ENCODE measurements at regions not wholly inside any gene's neighbourhood (a gene's known extent, or its start where the extent isn't known, plus 50 kb on each side); places are given as distances from the start of the nearest gene placed in this dataset.

- no peak for TF ChIP-seq CTCF (IDR thresholded peaks at IDR 0.05)
- Histone ChIP-seq H3K36me3 (no peaks in the 10 kb centered on the region), H3K4me1 (ENCODE audit: control insufficient read depth in 1 of 2, insufficient read depth in 1 of 2, low read depth in 1 of 2, low read length in 1 of 2) (no peaks in the 10 kb centered on the region), H3K27me3 (no peaks in the 10 kb centered on the region), H3K27ac (no peak overlapping the region), H3K4me3 (ENCODE audit: low read depth in 1 of 2, low read length in 1 of 2) (no peak overlapping the region), H3K9me3 (no peaks in the 10 kb centered on the region)
Observed at GRCh38 chr16:6258056-6258455, 1074.6 kb upstream of the RBFOX1 start.

- H3K36me3 ChIP-seq, result no peaks in the 10 kb centered on the region
- H3K4me3 ChIP-seq (ENCODE audit: low read depth in 1 of 2, low read length in 1 of 2), result no peak overlapping the region
- no peaks in the 10 kb centered on the region for H3K27me3 ChIP-seq
- H3K27ac ChIP-seq, result no peak overlapping the region
- TF ChIP-seq CTCF (IDR thresholded peaks at IDR 0.05), result no peak
- no peaks in the 10 kb centered on the region for H3K9me3 ChIP-seq
- no peaks in the 10 kb centered on the region for H3K4me1 ChIP-seq (ENCODE audit: control insufficient read depth in 1 of 2, insufficient read depth in 1 of 2, low read depth in 1 of 2, low read length in 1 of 2)
Observed at GRCh38 chr16:6252541-6252940, 1080.1 kb upstream of the RBFOX1 start.

- Histone ChIP-seq H3K27me3 (no peaks in the 10 kb centered on the region), H3K9me3 (no peaks in the 10 kb centered on the region), H3K4me1 (ENCODE audit: control insufficient read depth in 1 of 2, insufficient read depth in 1 of 2, low read depth in 1 of 2, low read length in 1 of 2) (no peaks in the 10 kb centered on the region), H3K4me3 (ENCODE audit: low read depth in 1 of 2, low read length in 1 of 2) (no peak overlapping the region), H3K36me3 (no peaks in the 10 kb centered on the region), H3K27ac (no peak overlapping the region)
- TF ChIP-seq CTCF (IDR thresholded peaks at IDR 0.05), result no peak
Observed at GRCh38 chr16:6250511-6250910, 1082.1 kb upstream of the RBFOX1 start.

GRCh38 chr16:6249863-6250262 is 1082.8 kb upstream of the RBFOX1 start:
- H3K4me3 ChIP-seq (ENCODE audit: low read depth in 1 of 2, low read length in 1 of 2), result no peak overlapping the region
- H3K36me3 ChIP-seq, result no peaks in the 10 kb centered on the region
- no peak for TF ChIP-seq CTCF (IDR thresholded peaks at IDR 0.05)
- H3K9me3 ChIP-seq, result no peaks in the 10 kb centered on the region
- H3K27ac ChIP-seq, result no peak overlapping the region
- H3K4me1 ChIP-seq (ENCODE audit: control insufficient read depth in 1 of 2, insufficient read depth in 1 of 2, low read depth in 1 of 2, low read length in 1 of 2), result no peaks in the 10 kb centered on the region
- H3K27me3 ChIP-seq, result no peaks in the 10 kb centered on the region

GRCh38 chr16:6248199-6248598 is 1084.4 kb upstream of the RBFOX1 start:
- Histone ChIP-seq H3K27ac (no peak overlapping the region), H3K9me3 (no peaks in the 10 kb centered on the region)
- TF ChIP-seq CTCF (IDR thresholded peaks at IDR 0.05), result no peak

GRCh38 chr16:6247775-6248174 is 1084.9 kb upstream of the RBFOX1 start:
- Histone ChIP-seq H3K9me3 (no peaks in the 10 kb centered on the region), H3K36me3 (no peaks in the 10 kb centered on the region)
- no peak for TF ChIP-seq CTCF (IDR thresholded peaks at IDR 0.05)

More at GRCh38 chr16:6248199-6248598, 1084.4 kb upstream of the RBFOX1 start:
- Histone ChIP-seq H3K4me1 (ENCODE audit: control insufficient read depth in 1 of 2, insufficient read depth in 1 of 2, low read depth in 1 of 2, low read length in 1 of 2) (no peaks in the 10 kb centered on the region), H3K36me3 (no peaks in the 10 kb centered on the region), H3K4me3 (ENCODE audit: low read depth in 1 of 2, low read length in 1 of 2) (no peak overlapping the region), H3K27me3 (no peaks in the 10 kb centered on the region)

More at GRCh38 chr16:6247775-6248174, 1084.9 kb upstream of the RBFOX1 start:
- H3K4me3 ChIP-seq (ENCODE audit: low read depth in 1 of 2, low read length in 1 of 2), result no peak overlapping the region
- no peak overlapping the region for H3K27ac ChIP-seq
- H3K27me3 ChIP-seq, result no peaks in the 10 kb centered on the region
- H3K4me1 ChIP-seq (ENCODE audit: control insufficient read depth in 1 of 2, insufficient read depth in 1 of 2, low read depth in 1 of 2, low read length in 1 of 2), result no peaks in the 10 kb centered on the region

Data from neutrophil (primary cell).